H9 (cell line): ENCODE measurements at regions not wholly inside any gene's neighbourhood (a gene's known extent, or its start where the extent isn't known, plus 50 kb on each side); places are given as distances from the start of the nearest gene placed in this dataset.

ENCODE experiments used
- DNase-seq: peaks from one replicate; pipeline ENCODE4 v3.0.0-alpha.2; 2017
- H2AFZ ChIP-seq: one replicate; pipeline ENCODE4 v1.6.1; 2013; ENCODE audit warnings: mild to moderate bottlenecking, low read length, control low read depth, moderate library complexity
- H2AK5ac ChIP-seq: 2 replicates; pipeline ENCODE4 v1.6.1; 2013; ENCODE audit warnings: low read length, control low read depth, mixed read lengths; ENCODE audit not compliant: insufficient read length
- H2BK120ac ChIP-seq: one replicate; pipeline ENCODE4 v1.6.1; 2013; ENCODE audit warnings: low read depth, mild to moderate bottlenecking, low read length, control low read depth, inconsistent platforms; ENCODE audit not compliant: poor library complexity, severe bottlenecking
- H2BK12ac ChIP-seq: 2 replicates; pipeline ENCODE4 v1.6.1; 2013; ENCODE audit warnings: low read length, control low read depth, mixed read lengths, low read depth; ENCODE audit not compliant: insufficient read length
- H2BK15ac ChIP-seq: 2 replicates; pipeline ENCODE4 v1.6.1; 2013; ENCODE audit warnings: low read depth, low read length, control low read depth
- H2BK20ac ChIP-seq: one replicate; pipeline ENCODE4 v1.6.1; 2013; ENCODE audit warnings: low read depth, mild to moderate bottlenecking, low read length, control low read depth, inconsistent platforms; ENCODE audit not compliant: poor library complexity, severe bottlenecking
- H2BK5ac ChIP-seq: 2 replicates; pipeline ENCODE4 v1.6.1; 2013; ENCODE audit warnings: low read length, control low read depth, mixed read lengths; ENCODE audit not compliant: insufficient read length
- H3K14ac ChIP-seq: 2 replicates; pipeline ENCODE4 v1.6.1; 2013; ENCODE audit warnings: low read length, control low read depth; ENCODE audit not compliant: insufficient read depth
- H3K18ac ChIP-seq: 2 replicates; pipeline ENCODE4 v1.6.1; 2013; ENCODE audit warnings: low read depth, mild to moderate bottlenecking, mixed read lengths, low read length, control low read depth; ENCODE audit not compliant: insufficient read length
- H3K23ac ChIP-seq: 2 replicates; pipeline ENCODE4 v1.6.1; 2013; ENCODE audit warnings: low read length, control low read depth, mixed read lengths, low read depth; ENCODE audit not compliant: insufficient read length
- H3K23me2 ChIP-seq: 2 replicates; pipeline ENCODE4 v1.6.1; 2013; ENCODE audit warnings: low read depth, mild to moderate bottlenecking, mixed read lengths, low read length, control low read depth; ENCODE audit not compliant: insufficient read length, poor library complexity, severe bottlenecking
- H3K27ac ChIP-seq: 2 replicates; pipeline ENCODE4 v1.5.1; 2013; ENCODE audit warnings: low read length, control low read depth, mixed read lengths, low read depth; ENCODE audit not compliant: insufficient read length
- H3K27me3 ChIP-seq: 2 replicates; pipeline ENCODE4 v1.6.1; 2013; ENCODE audit warnings: low read length, control low read depth, inconsistent platforms; ENCODE audit not compliant: insufficient read depth
- H3K4ac ChIP-seq: 2 replicates; pipeline ENCODE4 v1.6.1; 2013; ENCODE audit warnings: low read depth, mild to moderate bottlenecking, control low read depth, inconsistent platforms, low read length, moderate library complexity
- H3K4me1 ChIP-seq: 2 replicates; pipeline ENCODE4 v1.6.1; 2013; ENCODE audit warnings: low read length, control low read depth, inconsistent platforms; ENCODE audit not compliant: insufficient read depth
- H3K4me2 ChIP-seq: 2 replicates; pipeline ENCODE4 v1.6.1; 2013; ENCODE audit warnings: low read length, control low read depth, mixed read lengths; ENCODE audit not compliant: insufficient read length, insufficient read depth
- H3K56ac ChIP-seq: 2 replicates; pipeline ENCODE4 v1.6.1; 2013; ENCODE audit warnings: low read depth, mild to moderate bottlenecking, mixed read lengths, low read length, control low read depth; ENCODE audit not compliant: insufficient read length
- H3K79me1 ChIP-seq: 2 replicates; pipeline ENCODE4 v1.6.1; 2013; ENCODE audit warnings: low read depth, mild to moderate bottlenecking, moderate library complexity, low read length, control low read depth, inconsistent platforms; ENCODE audit not compliant: insufficient read depth, poor library complexity, severe bottlenecking
- H3K79me2 ChIP-seq: 2 replicates; pipeline ENCODE4 v1.6.1; 2013; ENCODE audit warnings: low read length, control low read depth, inconsistent platforms; ENCODE audit not compliant: insufficient read depth
- H3K9ac ChIP-seq: 2 replicates; pipeline ENCODE4 v1.6.1; 2013; ENCODE audit warnings: low read length, control low read depth, mixed read lengths; ENCODE audit not compliant: insufficient read length; ENCODE audit errors: extremely low read depth
- H3K9me3 ChIP-seq: one replicate; pipeline ENCODE4 v1.6.1; 2013; ENCODE audit warnings: low read depth, low read length, inconsistent platforms; ENCODE audit not compliant: control insufficient read depth
- H3T11ph ChIP-seq: one replicate; pipeline ENCODE4 v1.6.1; 2013; ENCODE audit warnings: mild to moderate bottlenecking, low read length, control low read depth, inconsistent platforms
- H4K20me1 ChIP-seq: one replicate; pipeline ENCODE4 v1.6.1; 2013; ENCODE audit not compliant: control insufficient read depth, insufficient read length, insufficient read depth
- H4K5ac ChIP-seq: 2 replicates; pipeline ENCODE4 v1.6.1; 2013; ENCODE audit warnings: low read depth, mild to moderate bottlenecking, mixed read lengths, low read length, control low read depth; ENCODE audit not compliant: insufficient read length
- H4K8ac ChIP-seq: replicated peaks from 2 replicates; pipeline ENCODE4 v1.6.1; 2013; ENCODE audit warnings: low read length, control low read depth, mixed read lengths, low read depth; ENCODE audit not compliant: insufficient read length
- H4K91ac ChIP-seq: 2 replicates; pipeline ENCODE4 v1.6.1; 2013; ENCODE audit warnings: low read depth, mild to moderate bottlenecking, moderate library complexity, mixed read lengths, low read length, control low read depth; ENCODE audit not compliant: insufficient read length
- H3K27ac Mint-ChIP-seq, 3 experiments: 2 replicates in 2 of 3; 3 replicates in 1 of 3; pipeline ENCODE4 v1.8.0; 2020 to 2021; ENCODE audit warnings: mixed read lengths in 3 of 3, mild to moderate bottlenecking in 1 of 3, moderate library complexity in 1 of 3
- H3K27me3 Mint-ChIP-seq: 2 replicates; pipeline ENCODE4 v1.8.0; 2021; ENCODE audit warnings: low read depth, mild to moderate bottlenecking, moderate library complexity, mixed read lengths
- H3K36me3 Mint-ChIP-seq, 3 experiments: 2 replicates in 2 of 3; 3 replicates in 1 of 3; pipeline ENCODE4 v1.8.0; 2020 to 2021; ENCODE audit warnings: low read depth in 3 of 3, mixed read lengths in 3 of 3; ENCODE audit not compliant: insufficient read depth in 1 of 3
- H3K4me1 Mint-ChIP-seq, 2 experiments: 2 replicates each; pipeline ENCODE4 v1.8.0; 2020; ENCODE audit warnings: mixed read lengths in 2 of 2
- H3K4me3 Mint-ChIP-seq, 2 experiments: 2 replicates in 1 of 2; 3 replicates in 1 of 2; pipeline ENCODE4 v1.8.0; 2020 to 2021; ENCODE audit warnings: mild to moderate bottlenecking in 2 of 2, mixed read lengths in 2 of 2, moderate library complexity in 1 of 2
- H3K9me3 Mint-ChIP-seq, 2 experiments: 2 replicates in 1 of 2; 3 replicates in 1 of 2; pipeline ENCODE4 v1.8.0; 2020; ENCODE audit warnings: mild to moderate bottlenecking in 2 of 2, mixed read lengths in 2 of 2, moderate library complexity in 1 of 2
- CTCF ChIP-seq: fragments of 200-600 bp; sonication (generic); conservative IDR thresholded peaks from 3 replicates; pipeline ENCODE4 v1.8.0; 2021; ENCODE audit warnings: antibody characterized with exemption, mild to moderate bottlenecking
- WGBS: extraction: QIAGEN DNeasy Blood & Tissue Kit; methylation state at CpG from one replicate; pipeline ENCODE4 v1.1.7; 2013; ENCODE audit warnings: missing lambda C conversion rate, low lambda C conversion rate, mixed read lengths; ENCODE audit not compliant: insufficient read length; ENCODE audit errors: extremely low coverage; 5-methylcytosine and 5-hydroxymethylcytosine counted together

DNA sequence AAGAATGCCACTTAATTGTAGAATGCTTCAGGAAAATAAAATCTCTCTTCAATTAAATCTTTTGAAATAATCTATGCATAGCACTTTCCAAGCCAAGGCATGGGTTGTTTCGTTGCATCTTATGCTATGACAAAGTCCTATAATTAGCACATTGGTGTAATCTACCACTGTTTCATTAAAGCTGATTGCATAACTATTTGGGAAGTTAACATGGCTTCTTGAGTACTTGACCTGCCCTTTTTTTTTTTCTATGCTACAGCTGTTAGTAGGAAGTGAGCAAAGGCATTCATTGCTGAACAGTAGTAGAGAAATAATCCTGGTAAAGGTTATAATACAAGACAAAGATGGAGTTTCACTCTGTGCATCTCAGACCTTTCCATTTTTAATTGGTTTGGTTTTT lies 557.2 kb upstream of the CELF2 start:
- no peak for DNase-seq
- no peak overlapping the region for H3K27ac Mint-ChIP-seq
- no peak overlapping the region for H3K23ac ChIP-seq

More for the DNA sequence above, 557.2 kb upstream of the CELF2 start:
- Histone ChIP-seq H2BK12ac (no peak overlapping the region), H3K79me2 (no peaks in the 10 kb centered on the region), H3K4me2 (no peak overlapping the region), H3K14ac (no peak overlapping the region), H3K18ac (no peak overlapping the region), H2BK15ac (no peak overlapping the region), H3K27ac (no peak overlapping the region), H3K27me3 (no peaks in the 10 kb centered on the region), H3K9me3 (no peaks in the 10 kb centered on the region), H4K20me1 (no peaks in the 10 kb centered on the region), H2BK20ac (no peak overlapping the region), H2AFZ (no peak overlapping the region), H2BK5ac (no peak overlapping the region), H3K4ac (no peak overlapping the region), H4K8ac (no peak overlapping the region), H3T11ph (no peak overlapping the region), H4K91ac (no peak overlapping the region), H4K5ac (no peak overlapping the region), H3K4me1 (peaks cover 3% of the 10 kb centered on the region; the same call in 1 of the 2 replicates), H3K9ac (no peak overlapping the region), H3K56ac (no peak overlapping the region), H2AK5ac (no peak overlapping the region), H3K79me1 (no peaks in the 10 kb centered on the region), H3K23me2 (no peaks in the 10 kb centered on the region), H2BK120ac (no peak overlapping the region)
- peaks cover 3 to 14% of the 10 kb centered on the region in 2 experiments; a peak in 3 of 4 replicates for H3K4me1 Mint-ChIP-seq
- no peaks in the 10 kb centered on the region for H3K36me3 Mint-ChIP-seq
- H3K27me3 Mint-ChIP-seq, result no peaks in the 10 kb centered on the region
- H3K9me3 Mint-ChIP-seq, result no peaks in the 10 kb centered on the region
- WGBS, result no CpG with 5 or more reads among the region's 1 CpG
- TF ChIP-seq CTCF, result no peak
- no peak overlapping the region for H3K4me3 Mint-ChIP-seq
